Natural killer cell (primary cell): ENCODE measurements at regions not wholly inside any gene's neighbourhood (a gene's known extent, or its start where the extent isn't known, plus 50 kb on each side); places are given as distances from the start of the nearest gene placed in this dataset.
"Not testable (repeated sequence)": the region's sequence is repeated elsewhere in the genome, so short reads cannot be mapped to it uniquely, and the experiment has no call there.

Experiments
- ATAC-seq, 3 donors: fragments of 150-1000 bp in 2 of 3; fragments of 200-7000 bp in 1 of 3; cut with Tn5 transposase; 1 replicate in 1 of 3; 2 replicates in 2 of 3; pipeline ENCODE4 v1.10.0; 2021; ENCODE audit warnings: mild to moderate bottlenecking in 2 of 3, moderate library complexity in 2 of 3
- DNase-seq, 2 donors: peaks; one replicate each; pipeline versions ENCODE4 v3.0.0 to v3.0.0-alpha.2; 2013 to 2021; ENCODE audit warnings: mixed read lengths in 1 of 2
- H3K27ac ChIP-seq: one replicate; pipeline ENCODE4 v1.5.1; 2013; ENCODE audit warnings: mild to moderate bottlenecking, low read length
- H3K27me3 ChIP-seq: one replicate; pipeline ENCODE4 v1.6.1; 2013; ENCODE audit warnings: low read length; ENCODE audit not compliant: control insufficient read depth, insufficient read depth
- H3K36me3 ChIP-seq: one replicate; pipeline ENCODE4 v1.6.1; 2013; ENCODE audit warnings: low read length; ENCODE audit not compliant: control insufficient read depth, insufficient read depth
- H3K4me1 ChIP-seq: one replicate; pipeline ENCODE4 v1.6.1; 2013; ENCODE audit warnings: low read length; ENCODE audit not compliant: control insufficient read depth, insufficient read depth
- H3K4me3 ChIP-seq: one replicate; pipeline ENCODE4 v1.5.1; 2013; ENCODE audit warnings: low read length
- H3K9me3 ChIP-seq: one replicate; pipeline ENCODE4 v1.6.1; 2013; ENCODE audit warnings: low read length; ENCODE audit not compliant: control insufficient read depth, insufficient read depth
- H3K27ac Mint-ChIP-seq, 2 donors: one replicate each; pipeline ENCODE4 v1.8.0; 2022; ENCODE audit warnings: mild to moderate bottlenecking in 2 of 2, mixed read lengths in 2 of 2, moderate library complexity in 1 of 2
- H3K27me3 Mint-ChIP-seq, 2 donors: one replicate each; pipeline ENCODE4 v1.8.0; 2022; ENCODE audit warnings: low read depth in 2 of 2, mixed read lengths in 2 of 2
- H3K36me3 Mint-ChIP-seq: one replicate; pipeline ENCODE4 v1.8.0; 2022; ENCODE audit warnings: mixed read lengths
- H3K4me1 Mint-ChIP-seq, 2 donors: one replicate each; pipeline ENCODE4 v1.8.0; 2022; ENCODE audit warnings: mixed read lengths in 2 of 2
- H3K4me3 Mint-ChIP-seq: one replicate; pipeline ENCODE4 v1.8.0; 2022; ENCODE audit warnings: mild to moderate bottlenecking, moderate library complexity, mixed read lengths
- H3K9me3 Mint-ChIP-seq, 2 donors: one replicate each; pipeline ENCODE4 v1.8.0; 2022; ENCODE audit warnings: mixed read lengths in 2 of 2
- WGBS: methylation state at CpG from one replicate; pipeline ENCODE4 v1.1.7; 2013; ENCODE audit warnings: missing lambda C conversion rate; ENCODE audit not compliant: insufficient coverage; 5-methylcytosine and 5-hydroxymethylcytosine counted together
- intact Hi-C: fragments of 100-400 bp; cut with micrococcal nuclease; formaldehyde crosslinking; loops from one replicate; pipeline ENCODE4 v1.14.2; 2022
- TF ChIP-seq, protein P1 (sequence below): fragments of 200-600 bp; IDR thresholded peaks from one replicate; pipeline ENCODE4 v1.8.0; 2022; ENCODE audit warnings: antibody characterized with exemption

DNA sequence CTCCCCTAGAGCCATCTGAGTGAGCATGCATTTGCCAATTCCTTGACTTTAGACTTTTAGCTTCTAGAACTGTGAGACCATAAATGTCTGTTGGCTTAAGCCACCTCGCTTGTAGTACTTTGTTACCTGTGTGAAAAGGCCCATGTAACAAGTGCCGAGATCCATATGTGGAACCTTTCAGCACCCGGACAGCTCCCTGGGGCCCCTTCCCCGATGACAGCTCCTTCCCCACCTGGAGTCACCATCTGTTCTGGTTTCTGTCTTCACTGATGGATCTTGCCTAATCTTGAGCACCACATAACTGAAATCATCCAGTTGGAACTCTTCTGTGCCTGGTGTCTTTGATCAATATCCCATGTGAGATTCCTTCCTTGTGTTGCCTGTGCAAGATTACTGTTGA lies 78.9 kb upstream of the EEF2KMT start:
- H3K27ac ChIP-seq, result no peak overlapping the region
- Mint-ChIP-seq H3K9me3 (peaks cover 3 to 9% of the 10 kb centered on the region in 2 donors), H3K36me3 (no peaks in the 10 kb centered on the region), H3K27ac (no peak overlapping the region), H3K4me3 (no peak overlapping the region), H3K4me1 (no peaks in the 10 kb centered on the region), H3K27me3 (peaks cover 3 to 6% of the 10 kb centered on the region in 2 donors)
- ATAC-seq, result no peak
- TF ChIP-seq, protein P1, sequence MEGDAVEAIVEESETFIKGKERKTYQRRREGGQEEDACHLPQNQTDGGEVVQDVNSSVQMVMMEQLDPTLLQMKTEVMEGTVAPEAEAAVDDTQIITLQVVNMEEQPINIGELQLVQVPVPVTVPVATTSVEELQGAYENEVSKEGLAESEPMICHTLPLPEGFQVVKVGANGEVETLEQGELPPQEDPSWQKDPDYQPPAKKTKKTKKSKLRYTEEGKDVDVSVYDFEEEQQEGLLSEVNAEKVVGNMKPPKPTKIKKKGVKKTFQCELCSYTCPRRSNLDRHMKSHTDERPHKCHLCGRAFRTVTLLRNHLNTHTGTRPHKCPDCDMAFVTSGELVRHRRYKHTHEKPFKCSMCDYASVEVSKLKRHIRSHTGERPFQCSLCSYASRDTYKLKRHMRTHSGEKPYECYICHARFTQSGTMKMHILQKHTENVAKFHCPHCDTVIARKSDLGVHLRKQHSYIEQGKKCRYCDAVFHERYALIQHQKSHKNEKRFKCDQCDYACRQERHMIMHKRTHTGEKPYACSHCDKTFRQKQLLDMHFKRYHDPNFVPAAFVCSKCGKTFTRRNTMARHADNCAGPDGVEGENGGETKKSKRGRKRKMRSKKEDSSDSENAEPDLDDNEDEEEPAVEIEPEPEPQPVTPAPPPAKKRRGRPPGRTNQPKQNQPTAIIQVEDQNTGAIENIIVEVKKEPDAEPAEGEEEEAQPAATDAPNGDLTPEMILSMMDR, result no peak
- H3K4me1 ChIP-seq, result no peaks in the 10 kb centered on the region
- WGBS, result 40% methylated on average over 4 of the region's 4 CpGs
- H3K4me3 ChIP-seq, result no peak overlapping the region
- H3K9me3 ChIP-seq, result peaks cover 21% of the 10 kb centered on the region
- H3K36me3 ChIP-seq, result no peaks in the 10 kb centered on the region
- no peaks in the 10 kb centered on the region for H3K27me3 ChIP-seq
- intact Hi-C loops, result no loop called here
- DNase-seq, result no peak

DNA sequence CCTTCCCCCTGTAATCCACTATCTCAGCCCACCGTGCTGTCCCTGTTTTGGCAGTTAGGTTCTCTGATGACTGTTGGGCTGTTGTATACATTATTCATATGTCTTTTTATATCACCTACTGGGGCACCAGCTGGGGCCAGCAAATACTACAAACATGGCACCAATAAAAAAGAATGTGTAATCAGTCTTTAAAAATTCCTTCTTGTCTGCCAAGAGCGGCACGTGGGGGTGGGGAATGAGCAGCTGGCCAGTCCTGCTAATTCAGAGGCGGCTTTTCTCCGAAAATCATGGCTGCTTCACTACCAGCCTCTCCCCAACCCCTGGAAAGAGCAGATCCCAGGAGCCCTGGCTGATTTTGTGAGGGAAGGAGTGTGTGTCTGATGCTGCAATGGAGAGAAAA lies 77.7 kb upstream of the EEF2KMT start:
- Histone ChIP-seq H3K36me3 (no peaks in the 10 kb centered on the region), H3K27me3 (no peaks in the 10 kb centered on the region), H3K4me1 (no peaks in the 10 kb centered on the region), H3K9me3 (peaks cover 21% of the 10 kb centered on the region), H3K4me3 (no peak overlapping the region), H3K27ac (no peak overlapping the region)
- 100% methylated on average over 2 of the region's 5 CpGs for WGBS
- no peaks in the 10 kb centered on the region for H3K36me3 Mint-ChIP-seq
- TF ChIP-seq, protein P1, result no peak
- intact Hi-C loops, result no loop called here
- peaks cover 3 to 9% of the 10 kb centered on the region in 2 donors for H3K9me3 Mint-ChIP-seq
- H3K27me3 Mint-ChIP-seq, result peaks cover 0 to 3% of the 10 kb centered on the region in 2 donors
- no peak for DNase-seq
- H3K4me1 Mint-ChIP-seq, result no peaks in the 10 kb centered on the region
- H3K27ac Mint-ChIP-seq, result no peak overlapping the region
- no peak overlapping the region for H3K4me3 Mint-ChIP-seq
- no peak for ATAC-seq

DNA sequence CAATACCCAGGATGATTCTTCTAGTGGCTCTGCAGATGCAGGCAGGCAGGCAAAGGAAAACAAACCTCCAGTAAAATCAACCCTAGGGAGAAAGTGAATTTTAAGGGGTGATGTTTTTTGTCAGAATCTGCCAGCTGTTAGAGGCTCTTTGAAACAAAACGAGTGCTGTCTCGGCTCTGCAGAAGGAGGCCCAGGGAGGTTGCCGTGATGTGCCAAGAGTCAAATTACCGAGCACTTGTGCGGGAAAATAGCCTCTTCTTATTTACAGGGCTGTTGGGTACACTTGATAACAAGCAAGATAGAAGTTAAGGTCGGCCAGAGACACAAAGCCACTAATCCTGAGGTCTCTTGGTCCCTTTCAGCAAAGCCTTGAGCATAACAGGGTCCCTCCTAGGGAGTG lies 68.9 kb upstream of the EEF2KMT start:
- H3K4me1 Mint-ChIP-seq, result no peaks in the 10 kb centered on the region
- no peak for ATAC-seq
- peaks cover 11 to 13% of the 10 kb centered on the region in 2 donors for H3K27me3 Mint-ChIP-seq
- H3K36me3 Mint-ChIP-seq, result no peaks in the 10 kb centered on the region
- H3K4me3 Mint-ChIP-seq, result no peak overlapping the region
- TF ChIP-seq, protein P1, result no peak
- Histone ChIP-seq H3K9me3 (no peaks in the 10 kb centered on the region), H3K4me1 (no peaks in the 10 kb centered on the region), H3K36me3 (no peaks in the 10 kb centered on the region), H3K27me3 (no peaks in the 10 kb centered on the region), H3K4me3 (no peak overlapping the region), H3K27ac (no peak overlapping the region)
- H3K27ac Mint-ChIP-seq, result no peak overlapping the region
- WGBS, result 23% methylated on average over 6 of the region's 6 CpGs
- intact Hi-C loops, result no loop called here
- no peak for DNase-seq
- peaks cover 2 to 3% of the 10 kb centered on the region in 2 donors for H3K9me3 Mint-ChIP-seq

DNA sequence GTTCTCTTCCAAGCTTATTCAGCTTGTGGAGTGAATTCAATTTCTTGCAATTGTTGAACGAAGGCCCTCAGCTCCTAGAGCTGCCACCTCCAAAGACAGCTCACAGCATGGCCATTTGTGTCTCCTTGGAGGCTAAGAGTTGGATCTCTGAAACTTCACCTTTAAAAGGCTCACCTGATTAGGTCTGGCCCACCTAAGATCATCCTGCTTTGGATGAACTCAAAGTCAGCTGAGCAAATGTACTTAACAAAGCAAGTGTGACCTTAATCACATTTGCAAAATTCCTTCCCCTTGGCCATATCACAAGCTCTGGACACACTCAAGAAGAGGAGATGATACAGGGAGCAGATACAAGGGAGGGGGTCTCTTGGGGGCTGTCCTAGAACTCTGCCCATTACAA lies 67.8 kb upstream of the EEF2KMT start:
- H3K4me3 ChIP-seq, H3K27ac Mint-ChIP-seq, H3K9me3 ChIP-seq, H3K9me3 Mint-ChIP-seq, H3K27me3 ChIP-seq, H3K36me3 ChIP-seq, H3K4me1 Mint-ChIP-seq, H3K36me3 Mint-ChIP-seq, intact Hi-C loops, H3K27ac ChIP-seq, DNase-seq, H3K4me3 Mint-ChIP-seq, ATAC-seq, H3K4me1 ChIP-seq: not testable (repeated sequence)
- H3K27me3 Mint-ChIP-seq, result peaks cover 13 to 22% of the 10 kb centered on the region in 2 donors
- WGBS, result 64% methylated on average over 1 of the region's 1 CpG

DNA sequence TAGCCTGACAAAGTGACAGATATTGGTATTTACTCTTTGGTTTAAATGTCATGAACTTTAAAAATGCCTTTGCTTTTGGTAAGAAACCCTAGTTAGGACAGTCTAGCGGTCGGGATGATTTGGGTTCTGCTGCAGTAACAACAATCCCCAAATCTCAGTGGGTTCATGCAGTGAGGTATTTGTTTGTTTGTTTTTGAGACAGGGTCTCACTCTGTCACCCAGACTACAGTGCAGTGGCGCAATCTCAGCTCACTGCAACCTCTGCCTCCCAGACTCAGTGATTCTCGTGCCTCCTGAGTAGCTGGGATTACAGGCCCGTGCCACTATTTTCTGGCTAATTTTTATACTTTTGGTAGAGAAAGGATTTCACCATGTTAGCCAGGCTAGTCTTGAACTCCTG lies 65.2 kb upstream of the EEF2KMT start:
- intact Hi-C loops, H3K4me1 ChIP-seq, H3K4me3 ChIP-seq, H3K9me3 ChIP-seq, H3K27ac Mint-ChIP-seq, H3K9me3 Mint-ChIP-seq, DNase-seq, H3K36me3 ChIP-seq, H3K4me3 Mint-ChIP-seq, ATAC-seq, H3K27me3 ChIP-seq, H3K27ac ChIP-seq, H3K4me1 Mint-ChIP-seq, H3K36me3 Mint-ChIP-seq: not testable (repeated sequence)
- H3K27me3 Mint-ChIP-seq, result peaks cover 8 to 22% of the 10 kb centered on the region in 2 donors
- 88% methylated on average over 5 of the region's 5 CpGs for WGBS

- H3K4me1 ChIP-seq, H3K27ac Mint-ChIP-seq, H3K4me1 Mint-ChIP-seq, ATAC-seq, H3K4me3 Mint-ChIP-seq, DNase-seq, H3K36me3 ChIP-seq, H3K27me3 ChIP-seq, H3K9me3 ChIP-seq, H3K4me3 ChIP-seq, intact Hi-C loops, H3K9me3 Mint-ChIP-seq, H3K27ac ChIP-seq, H3K36me3 Mint-ChIP-seq: not testable (repeated sequence)
- WGBS, result 98% methylated on average over 6 of the region's 6 CpGs
- peaks cover 8 to 17% of the 10 kb centered on the region in 2 donors for H3K27me3 Mint-ChIP-seq
Measured at GRCh38 chr16:5161888-5162287, 64.3 kb upstream of the EEF2KMT start.
